Mesenchymal stem cell (in vitro differentiated cells and primary cell): ENCODE measurements at regions not wholly inside any gene's neighbourhood (a gene's known extent, or its start where the extent isn't known, plus 50 kb on each side); places are given as distances from the start of the nearest gene placed in this dataset.

ENCODE experiments used
- DNase-seq: peaks from one replicate; pipeline ENCODE4 v3.0.0-alpha.2; 2013
- H2AFZ ChIP-seq: one replicate; pipeline ENCODE4 v1.6.1; 2013; ENCODE audit warnings: low read depth, mild to moderate bottlenecking, control low read depth, inconsistent platforms, low read length, moderate library complexity
- H2AK5ac ChIP-seq: 2 replicates; pipeline ENCODE4 v1.6.1; 2013; ENCODE audit warnings: low read length, moderate library complexity, mild to moderate bottlenecking, inconsistent platforms; ENCODE audit not compliant: severe bottlenecking
- H2BK120ac ChIP-seq: one replicate; pipeline ENCODE4 v1.6.1; 2013; ENCODE audit warnings: low read depth, mild to moderate bottlenecking, inconsistent platforms, low read length, moderate library complexity
- H2BK12ac ChIP-seq, 2 experiments: one replicate each; pipeline ENCODE4 v1.6.1; 2013; ENCODE audit warnings: inconsistent platforms in 2 of 2, low read length in 2 of 2, mild to moderate bottlenecking in 2 of 2, moderate library complexity in 2 of 2, control low read depth in 1 of 2
- H2BK15ac ChIP-seq: one replicate; pipeline ENCODE4 v1.6.1; 2013; ENCODE audit warnings: mild to moderate bottlenecking, low read depth, inconsistent platforms; ENCODE audit not compliant: poor library complexity, severe bottlenecking
- H2BK5ac ChIP-seq: 2 replicates; pipeline ENCODE4 v1.6.1; 2013; ENCODE audit warnings: low read depth, mild to moderate bottlenecking, low read length, control low read depth, inconsistent platforms; ENCODE audit not compliant: poor library complexity, severe bottlenecking
- H3K14ac ChIP-seq, 2 experiments: one replicate each; pipeline ENCODE4 v1.6.1; 2013; ENCODE audit warnings: inconsistent platforms in 2 of 2, low read length in 2 of 2, control low read depth in 1 of 2, mild to moderate bottlenecking in 1 of 2, moderate library complexity in 1 of 2
- H3K18ac ChIP-seq, 2 experiments: one replicate each; pipeline ENCODE4 v1.6.1; 2013; ENCODE audit warnings: inconsistent platforms in 2 of 2, low read length in 2 of 2, control low read depth in 1 of 2, low read depth in 1 of 2, mild to moderate bottlenecking in 1 of 2
- H3K23ac ChIP-seq, 2 experiments: one replicate each; pipeline ENCODE4 v1.6.1; 2013; ENCODE audit warnings: inconsistent platforms in 2 of 2, low read length in 2 of 2, mild to moderate bottlenecking in 2 of 2, moderate library complexity in 2 of 2, control low read depth in 1 of 2
- H3K27ac ChIP-seq: 2 replicates; pipeline ENCODE4 v1.5.1; 2013; ENCODE audit warnings: mild to moderate bottlenecking, moderate library complexity, low read length, control low read depth, inconsistent platforms; ENCODE audit not compliant: poor library complexity, severe bottlenecking
- H3K27me3 ChIP-seq, 2 experiments: 2 replicates each; pipeline versions ENCODE4 v1.6.1 to v1.7.0; 2013; ENCODE audit warnings: low read length in 2 of 2, mild to moderate bottlenecking in 2 of 2, moderate library complexity in 2 of 2, control low read depth in 1 of 2, inconsistent platforms in 1 of 2; ENCODE audit not compliant: control insufficient read depth in 1 of 2, insufficient read depth in 1 of 2
- H3K36me3 ChIP-seq, 2 experiments: 2 replicates each; pipeline versions ENCODE4 v1.6.1 to v1.7.0; 2013; ENCODE audit warnings: low read length in 2 of 2, control low read depth in 1 of 2, inconsistent platforms in 1 of 2, low read depth in 1 of 2, mild to moderate bottlenecking in 1 of 2; ENCODE audit not compliant: insufficient read depth in 2 of 2, control insufficient read depth in 1 of 2
- H3K4ac ChIP-seq, 2 experiments: one replicate each; pipeline ENCODE4 v1.6.1; 2013; ENCODE audit warnings: inconsistent platforms in 2 of 2, low read length in 2 of 2, mild to moderate bottlenecking in 2 of 2, moderate library complexity in 2 of 2, control low read depth in 1 of 2, low read depth in 1 of 2
- H3K4me1 ChIP-seq: 2 replicates; pipeline ENCODE4 v1.6.1; 2013; ENCODE audit warnings: low read depth, low read length, control low read depth; ENCODE audit not compliant: control insufficient read depth, insufficient read depth
- H3K4me2 ChIP-seq: 2 replicates; pipeline ENCODE4 v1.6.1; 2013; ENCODE audit warnings: low read length, mild to moderate bottlenecking, inconsistent platforms; ENCODE audit not compliant: poor library complexity, severe bottlenecking
- H3K4me3 ChIP-seq, 2 experiments: 2 replicates each; pipeline versions ENCODE4 v1.5.1 to v1.7.0; 2013; ENCODE audit warnings: low read length in 2 of 2, mild to moderate bottlenecking in 2 of 2, control low read depth in 1 of 2, low read depth in 1 of 2; ENCODE audit not compliant: insufficient read depth in 1 of 2
- H3K79me1 ChIP-seq: replicated peaks from 2 replicates; pipeline ENCODE4 v1.6.1; 2013; ENCODE audit warnings: mild to moderate bottlenecking, control low read depth, low read length, inconsistent platforms; ENCODE audit not compliant: poor library complexity, severe bottlenecking
- H3K9ac ChIP-seq: 2 replicates; pipeline ENCODE4 v1.7.0; 2013; ENCODE audit warnings: mild to moderate bottlenecking, low read length, moderate library complexity
- H3K9me3 ChIP-seq: 2 replicates; pipeline ENCODE4 v1.7.0; 2013; ENCODE audit warnings: mild to moderate bottlenecking, low read length; ENCODE audit not compliant: control insufficient read depth
- H4K8ac ChIP-seq: one replicate; pipeline ENCODE4 v1.6.1; 2013; ENCODE audit warnings: inconsistent platforms, mild to moderate bottlenecking, low read length, moderate library complexity
- H4K91ac ChIP-seq: one replicate; pipeline ENCODE4 v1.6.1; 2013; ENCODE audit warnings: mild to moderate bottlenecking, low read length, inconsistent platforms
- WGBS: methylation state at CpG from one replicate; pipeline ENCODE4 v1.1.7; 2013; ENCODE audit warnings: mixed read lengths; 5-methylcytosine and 5-hydroxymethylcytosine counted together

- 92% methylated on average over 14 of the region's 14 CpGs for WGBS
- no peak overlapping the region for H2AK5ac ChIP-seq
- no peak for DNase-seq
These were observed 320.3 kb upstream of the ZNF32 start for GRCh38 chr10:43968961-43969360.

GRCh38 chr10:43968076-43968475 lies 319.4 kb upstream of the ZNF32 start:
- H3K4me3 ChIP-seq, result no peak overlapping the region
- H3K9me3 ChIP-seq, result no peaks in the 10 kb centered on the region
- H2BK15ac ChIP-seq, result no peak overlapping the region
- no peak overlapping the region for H4K91ac ChIP-seq
- no peak overlapping the region for H3K9ac ChIP-seq
- no peak overlapping the region for H4K8ac ChIP-seq
- H2BK5ac ChIP-seq, result no peak overlapping the region
- H3K27me3 ChIP-seq, result peaks cover 32 to 38% of the 10 kb centered on the region in 2 experiments
- H3K14ac ChIP-seq, result no peak overlapping the region
- no peak overlapping the region for H2AFZ ChIP-seq
- no peaks in the 10 kb centered on the region for H3K79me1 ChIP-seq
- no peak overlapping the region for H3K4me2 ChIP-seq
- no peak overlapping the region for H2BK12ac ChIP-seq
- no peak overlapping the region for H2AK5ac ChIP-seq
- no peak overlapping the region for H3K18ac ChIP-seq
- H3K4me1 ChIP-seq, result no peaks in the 10 kb centered on the region
- no peak overlapping the region for H3K27ac ChIP-seq
- no peak overlapping the region for H3K4ac ChIP-seq
- H2BK120ac ChIP-seq, result no peak overlapping the region
- DNase-seq, result no peak
- no peak overlapping the region for H3K23ac ChIP-seq
- H3K36me3 ChIP-seq, result no peaks in the 10 kb centered on the region
- 40% methylated on average over 1 of the region's 1 CpG for WGBS

More at GRCh38 chr10:43968961-43969360, 320.3 kb upstream of the ZNF32 start:
- no peaks in the 10 kb centered on the region for H3K79me1 ChIP-seq
- no peaks in the 10 kb centered on the region for H3K9me3 ChIP-seq
- H3K4me2 ChIP-seq, result no peak overlapping the region
- no peak overlapping the region for H4K91ac ChIP-seq
- H2BK5ac ChIP-seq, result no peak overlapping the region
- H2BK120ac ChIP-seq, result no peak overlapping the region
- H3K36me3 ChIP-seq, result no peaks in the 10 kb centered on the region
- H4K8ac ChIP-seq, result no peak overlapping the region
- H3K4ac ChIP-seq, result peak overlapping the region in 1 of 2 experiments; percentile 22
- H3K4me1 ChIP-seq, result no peaks in the 10 kb centered on the region
- no peak overlapping the region for H3K18ac ChIP-seq
- H2BK12ac ChIP-seq, result peak overlapping the region in 1 of 2 experiments; percentile 66
- H2BK15ac ChIP-seq, result no peak overlapping the region
- H3K9ac ChIP-seq, result no peak overlapping the region
- H3K27me3 ChIP-seq, result peaks cover 29 to 34% of the 10 kb centered on the region in 2 experiments
- no peak overlapping the region for H2AFZ ChIP-seq
- H3K23ac ChIP-seq, result peak overlapping the region in 1 of 2 experiments; percentile 66
- no peak overlapping the region for H3K4me3 ChIP-seq
- H3K27ac ChIP-seq, result no peak overlapping the region
- no peak overlapping the region for H3K14ac ChIP-seq

GRCh38 chr10:43966571-43966965 lies 317.9 kb upstream of the ZNF32 start:
- H3K4ac ChIP-seq, result no peak overlapping the region
- peak overlapping the region in 1 of 2 experiments; percentile 37 for H2BK12ac ChIP-seq
- peaks cover 32 to 52% of the 10 kb centered on the region in 2 experiments for H3K27me3 ChIP-seq
- DNase-seq, result no peak
- no peak overlapping the region for H3K4me2 ChIP-seq
- H3K9me3 ChIP-seq, result no peaks in the 10 kb centered on the region
- H3K23ac ChIP-seq, result no peak overlapping the region
- H2BK5ac ChIP-seq, result no peak overlapping the region
- 100% methylated on average over 1 of the region's 3 CpGs for WGBS
- H3K9ac ChIP-seq, result no peak overlapping the region
- peaks cover 10% of the 10 kb centered on the region for H3K4me1 ChIP-seq
- H4K8ac ChIP-seq, result no peak overlapping the region
- no peak overlapping the region for H3K27ac ChIP-seq
- no peaks in the 10 kb centered on the region for H3K79me1 ChIP-seq
- H3K14ac ChIP-seq, result no peak overlapping the region
- H3K18ac ChIP-seq, result no peak overlapping the region
- no peak overlapping the region for H2BK120ac ChIP-seq
- no peak overlapping the region for H4K91ac ChIP-seq
- H3K4me3 ChIP-seq, result no peak overlapping the region
- H2BK15ac ChIP-seq, result peak overlapping the region; percentile 52
- no peaks in the 10 kb centered on the region for H3K36me3 ChIP-seq
- H2AK5ac ChIP-seq, result no peak overlapping the region
- no peak overlapping the region for H2AFZ ChIP-seq

GRCh38 chr10:43965918-43966570 lies 317.4 kb upstream of the ZNF32 start:
- peaks cover 29 to 57% of the 10 kb centered on the region in 2 experiments for H3K27me3 ChIP-seq
- H2BK120ac ChIP-seq, result peak overlapping the region; percentile 62
- no peak overlapping the region for H2AK5ac ChIP-seq
- peaks cover 11% of the 10 kb centered on the region for H3K4me1 ChIP-seq
- no peaks in the 10 kb centered on the region for H3K79me1 ChIP-seq
- H3K27ac ChIP-seq, result no peak overlapping the region
- 93% methylated on average over 6 of the region's 7 CpGs for WGBS
- H3K23ac ChIP-seq, result no peak overlapping the region
- peak overlapping the region; percentile 16 to 61 for H3K18ac ChIP-seq
- H4K91ac ChIP-seq, result peak overlapping the region; percentile 81
- H2BK5ac ChIP-seq, result no peak overlapping the region
- no peak overlapping the region for H3K4ac ChIP-seq
- no peak overlapping the region for H2AFZ ChIP-seq
- H4K8ac ChIP-seq, result no peak overlapping the region
- H2BK12ac ChIP-seq, result peak overlapping the region; percentile 27 to 35
- no peak overlapping the region for H3K4me2 ChIP-seq
- peak; percentile 3 for DNase-seq
- no peaks in the 10 kb centered on the region for H3K9me3 ChIP-seq
- H3K14ac ChIP-seq, result no peak overlapping the region
- no peak overlapping the region for H2BK15ac ChIP-seq
- no peak overlapping the region for H3K4me3 ChIP-seq
- H3K36me3 ChIP-seq, result no peaks in the 10 kb centered on the region
- H3K9ac ChIP-seq, result no peak overlapping the region
